CD1c-positive myeloid dendritic cell (primary cell): ENCODE measurements at regions not wholly inside any gene's neighbourhood (a gene's known extent, or its start where the extent isn't known, plus 50 kb on each side); places are given as distances from the start of the nearest gene placed in this dataset.

ENCODE experiments used
- DNase-seq: peaks from one replicate; pipeline ENCODE4 v3.0.0-alpha.2; 2016; ENCODE audit errors: extremely low spot score

DNA sequence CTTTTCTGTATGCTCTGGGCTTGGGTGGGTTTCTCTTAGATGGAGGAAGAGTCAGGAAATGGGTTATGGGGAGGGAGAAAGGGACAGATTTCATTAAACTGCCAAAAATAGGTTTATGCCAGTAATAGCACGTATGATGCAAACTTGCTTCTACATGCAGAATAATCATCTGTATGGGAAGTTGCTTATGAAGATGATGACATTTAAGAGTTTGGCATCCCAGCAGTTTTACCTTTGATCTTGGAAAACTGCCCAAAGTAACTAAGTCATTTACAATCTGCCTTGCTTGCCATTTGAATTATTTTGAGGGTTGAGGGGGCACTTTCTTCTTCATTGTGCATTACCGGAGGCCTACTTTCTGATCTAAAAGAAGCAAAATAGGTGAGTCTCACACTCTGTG lies 282.9 kb upstream of the ANKRD55 start:
- DNase-seq: no peak

DNA sequence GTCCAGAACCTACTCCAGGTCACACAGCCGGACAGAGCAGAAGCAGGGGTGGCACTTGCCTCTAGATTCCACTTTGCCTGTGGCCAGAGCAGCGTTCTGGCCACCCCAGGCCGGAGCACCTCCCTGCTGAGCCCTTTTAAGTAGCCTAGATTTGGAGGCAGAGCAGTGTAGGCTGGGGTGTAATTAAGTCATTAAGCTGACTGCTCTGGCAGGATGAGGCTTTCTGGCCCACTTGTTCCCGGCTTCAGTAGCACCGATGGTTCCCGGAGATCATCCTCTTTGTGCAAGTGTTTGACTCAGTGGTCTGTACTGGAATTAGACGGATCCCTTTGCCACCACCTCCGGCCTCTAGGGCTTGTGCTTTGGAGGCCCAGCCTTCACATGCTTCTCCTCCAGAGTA lies 281.9 kb upstream of the ANKRD55 start:
- DNase-seq: no peak

DNA sequence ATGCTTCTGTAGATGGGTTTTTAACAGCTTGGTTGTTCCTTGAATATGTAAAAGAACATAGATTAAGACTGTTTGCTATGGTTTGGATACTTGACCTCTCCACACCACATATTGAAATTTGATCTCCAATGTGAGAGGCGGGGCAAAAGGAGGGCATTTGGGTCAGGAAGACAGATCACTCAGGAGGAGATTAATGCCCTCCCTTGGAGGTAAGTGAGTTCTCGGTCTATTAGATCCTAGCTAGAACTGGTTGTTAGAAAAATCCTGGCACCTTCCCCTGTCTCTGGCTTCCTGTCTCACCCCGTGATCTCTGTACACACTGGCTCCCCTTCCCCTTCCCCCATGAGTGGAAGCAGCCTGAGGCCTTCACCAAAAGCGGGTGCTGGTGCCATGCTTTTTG lies 281.1 kb upstream of the ANKRD55 start:
- DNase-seq: no peak

DNA sequence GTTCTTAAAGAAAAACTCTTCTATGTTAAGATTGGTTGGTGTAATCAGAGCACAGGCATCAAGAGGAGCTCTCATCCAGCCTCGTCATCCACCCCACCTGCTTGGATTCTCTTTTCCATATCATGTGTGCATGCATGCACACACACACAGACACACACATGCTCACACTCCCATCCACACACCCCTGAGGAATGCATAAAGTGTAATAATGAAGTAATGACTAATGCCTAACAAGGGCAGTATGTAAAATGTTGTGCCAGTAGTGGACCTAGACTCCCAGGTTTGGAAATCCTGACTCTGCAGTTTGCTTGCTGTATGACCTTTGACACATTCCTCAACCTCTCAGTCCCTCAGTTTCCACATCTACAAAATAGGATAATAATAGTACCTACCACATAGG lies 280.0 kb upstream of the ANKRD55 start:
- no peak for DNase-seq

DNA sequence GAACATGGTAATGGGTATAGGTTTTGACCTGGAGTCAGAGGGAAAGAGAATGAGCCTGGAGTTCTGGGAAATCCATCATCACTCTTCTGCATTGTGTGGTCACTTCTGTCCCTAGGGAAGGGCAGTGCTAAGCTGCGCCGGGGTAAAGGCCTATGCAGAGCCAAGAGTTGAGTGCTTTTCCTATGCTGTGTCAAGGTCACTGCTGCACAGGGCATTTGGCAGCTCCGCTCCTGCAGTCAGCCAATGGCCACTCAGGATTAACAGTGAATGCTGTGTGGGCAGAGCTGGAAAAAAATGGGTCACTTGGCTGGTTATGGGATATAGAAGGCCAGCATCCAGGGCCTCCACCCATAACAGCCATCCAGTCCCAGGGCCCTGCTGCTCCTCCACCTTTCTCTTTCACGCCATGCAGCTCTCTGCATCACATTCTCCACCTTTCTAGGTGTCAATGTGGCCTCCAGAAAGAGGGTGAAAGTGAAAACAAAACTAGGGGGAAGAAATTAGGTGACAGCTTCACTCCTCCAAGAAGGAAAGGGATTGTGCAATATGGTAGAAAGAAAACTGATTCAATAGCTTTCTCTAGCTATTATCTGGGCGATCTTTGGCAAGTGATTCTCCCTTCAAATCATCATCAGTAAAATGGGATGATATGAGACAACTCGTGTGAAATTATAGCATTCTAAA lies 279.3 kb upstream of the ANKRD55 start:
- DNase-seq: no peak

DNA sequence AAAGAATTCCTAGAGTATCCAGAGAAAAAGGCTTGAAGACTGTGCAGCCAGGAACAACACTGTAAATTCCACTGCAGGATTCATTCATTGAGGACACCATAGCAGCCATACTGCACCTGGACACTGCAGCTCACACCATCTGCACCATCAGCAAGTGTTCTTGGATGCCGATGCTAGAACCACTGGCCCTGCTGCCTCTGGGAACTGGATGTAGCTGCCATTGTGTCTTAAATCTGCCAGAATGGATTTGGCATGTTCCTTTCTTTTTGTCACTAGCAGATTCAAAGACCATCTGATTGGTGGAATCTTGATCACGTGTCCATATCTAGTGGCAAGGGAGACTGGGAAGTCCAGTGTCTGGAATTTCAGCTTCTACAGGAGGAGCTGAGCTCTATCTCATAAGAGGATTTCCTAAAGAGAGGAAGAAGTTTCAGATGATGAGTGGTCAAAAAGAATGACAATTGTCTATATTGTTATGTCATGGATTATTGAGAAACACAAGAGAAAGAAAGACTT lies 278.3 kb upstream of the ANKRD55 start:
- no peak for DNase-seq

DNA sequence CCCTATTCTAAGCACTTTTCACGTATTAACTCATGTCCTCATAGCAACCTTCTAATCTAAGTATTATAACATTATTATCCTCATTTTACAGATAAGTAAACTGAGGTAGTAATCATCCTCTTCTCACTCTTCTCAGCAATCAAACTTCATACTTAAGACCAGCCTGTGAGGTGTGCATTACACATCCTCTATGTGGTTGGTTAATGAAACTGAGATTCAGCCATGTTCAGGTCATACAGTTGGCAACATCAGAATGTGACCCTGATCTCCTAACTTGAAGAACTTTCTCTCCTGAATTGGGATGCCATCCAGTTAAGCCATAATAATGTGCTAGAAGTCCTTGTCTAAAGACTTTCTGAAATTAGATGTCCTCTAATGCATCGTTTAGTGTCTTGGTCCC lies 275.1 kb upstream of the ANKRD55 start:
- DNase-seq: no peak

DNA sequence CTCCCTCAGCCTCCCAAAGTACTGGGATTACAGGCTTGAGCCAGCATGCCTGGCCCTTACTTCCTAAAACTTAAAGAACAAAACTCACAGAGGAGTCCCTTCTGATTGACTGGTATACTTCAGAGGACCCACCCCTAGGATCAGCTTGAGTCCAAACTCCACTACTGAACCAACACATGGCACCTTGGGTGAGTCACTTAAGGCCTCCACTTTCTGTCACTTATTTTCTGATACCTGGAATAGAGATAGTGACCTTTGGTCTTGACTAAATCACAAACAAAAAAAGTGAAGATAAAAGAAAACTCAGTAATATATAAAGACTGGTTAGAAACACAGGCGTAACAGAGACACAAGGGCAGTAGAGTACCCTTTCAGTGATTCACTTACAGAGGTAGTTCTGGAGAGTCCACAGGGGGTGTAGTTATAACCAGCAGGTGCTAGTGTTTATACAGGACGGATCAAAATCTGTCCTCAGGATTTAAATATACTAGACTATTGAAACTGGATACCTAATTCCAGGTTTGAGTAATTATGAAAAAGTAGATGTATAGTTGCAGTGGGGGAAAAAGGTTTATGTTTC lies 274.3 kb upstream of the ANKRD55 start:
- DNase-seq: no peak

DNA sequence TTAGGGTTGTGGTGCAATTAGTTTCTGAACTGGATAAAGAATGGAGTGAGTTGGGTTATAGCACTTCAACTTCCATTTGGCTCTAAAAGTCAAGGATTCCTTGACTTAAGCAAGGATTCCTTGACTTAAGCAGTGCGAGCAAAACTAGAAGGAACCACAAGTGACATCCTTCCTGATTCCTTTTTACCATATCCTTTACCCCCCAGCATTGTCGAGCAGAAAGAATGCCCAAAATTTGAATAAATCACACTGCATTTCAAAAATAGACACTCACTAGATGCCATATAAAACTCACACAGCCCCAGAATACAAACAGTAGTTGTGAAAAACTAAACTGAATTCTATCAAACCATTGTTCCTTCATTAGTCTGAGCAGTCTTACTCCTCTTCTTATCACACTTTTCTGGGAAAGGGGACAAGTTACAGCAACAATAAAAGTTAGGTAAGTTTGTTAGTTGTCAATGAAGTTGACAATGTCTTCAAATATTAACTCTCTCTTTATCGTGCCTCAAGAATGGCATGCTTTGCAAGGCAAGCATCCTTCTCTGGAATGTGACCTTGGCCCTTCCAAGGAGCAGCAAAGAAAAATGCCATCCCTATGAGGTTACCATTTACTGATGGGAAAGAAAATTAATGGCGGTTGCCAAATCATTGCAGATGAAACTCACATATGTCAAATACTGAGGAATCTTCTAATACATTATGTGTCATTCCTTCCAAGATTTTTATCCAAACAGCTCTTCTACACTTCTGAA lies 273.3 kb upstream of the ANKRD55 start:
- no peak for DNase-seq

DNA sequence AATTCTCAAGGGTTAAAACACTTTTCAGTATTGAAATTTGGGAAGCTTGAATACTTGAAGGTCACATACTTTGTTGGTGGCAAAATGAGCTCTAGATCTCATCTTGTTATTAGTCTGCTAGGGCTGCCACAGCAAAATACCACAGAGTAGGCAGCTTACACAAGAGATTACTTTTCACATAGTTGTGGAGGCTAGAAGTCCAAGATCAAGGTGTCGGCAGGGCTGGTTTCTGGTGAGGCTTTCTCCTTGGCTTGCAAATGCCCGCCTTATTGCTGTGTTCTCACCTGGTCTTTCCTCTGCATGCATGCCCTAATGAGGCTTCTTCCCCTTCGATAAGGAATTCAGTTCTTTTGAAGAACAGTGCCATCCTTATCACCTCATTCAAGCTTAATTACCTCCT lies 270.8 kb upstream of the ANKRD55 start:
- no peak for DNase-seq

DNA sequence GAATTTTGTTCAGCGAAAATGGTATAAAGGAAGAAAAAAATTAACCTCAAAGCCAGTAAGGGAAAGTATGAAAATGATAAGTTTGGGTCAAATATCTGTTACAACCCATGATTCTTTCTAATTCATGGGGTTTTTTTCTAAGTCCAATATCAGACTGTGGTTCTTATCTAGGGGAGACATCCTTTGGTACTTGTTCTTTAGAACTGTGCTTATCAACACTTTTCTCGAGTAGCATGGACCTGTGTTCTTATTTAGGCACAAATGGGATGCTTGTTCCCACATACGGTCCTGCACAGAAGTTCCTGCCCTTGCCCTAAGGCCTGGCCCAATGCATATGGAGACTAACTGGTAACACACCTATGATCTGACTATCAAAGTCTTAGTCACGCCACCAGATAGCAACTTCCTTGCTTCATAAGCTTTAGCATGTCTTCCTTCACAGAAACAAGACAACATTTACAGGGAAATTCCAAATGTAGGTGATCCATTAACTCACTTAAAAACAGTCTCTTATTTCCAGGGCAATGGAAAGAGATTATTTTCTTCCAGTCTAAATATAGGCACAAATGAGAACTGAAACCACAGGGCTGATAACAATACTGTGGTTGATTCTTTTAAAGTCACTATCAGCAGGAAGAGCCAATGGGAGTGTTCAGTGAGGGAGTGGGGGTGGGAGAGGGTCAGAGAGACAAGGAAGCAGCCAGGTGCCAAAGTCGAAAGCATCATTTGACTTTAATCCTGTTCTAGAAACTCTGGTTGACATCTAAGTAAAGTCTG lies 268.8 kb upstream of the ANKRD55 start:
- DNase-seq: peak; percentile 41

DNA sequence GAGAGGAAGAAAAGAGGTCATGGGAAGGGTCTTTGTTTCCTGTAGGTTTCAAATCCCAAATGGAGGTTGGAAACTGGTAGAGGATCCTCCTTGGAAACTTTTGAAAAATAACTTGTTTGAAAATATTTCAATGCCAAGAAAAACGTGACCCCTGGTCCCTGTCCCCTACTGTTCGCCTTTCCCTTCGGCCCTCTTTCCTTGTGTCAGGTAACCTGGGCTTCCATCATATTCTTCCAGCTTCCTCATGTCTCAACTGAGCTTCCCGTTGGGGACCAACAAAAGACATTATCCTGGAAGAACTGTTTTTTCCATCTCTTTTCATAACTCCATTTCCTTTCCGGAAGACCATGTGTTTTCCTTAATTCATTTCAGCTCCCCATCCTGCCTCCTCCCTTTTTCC lies 266.8 kb upstream of the ANKRD55 start:
- no peak for DNase-seq

DNA sequence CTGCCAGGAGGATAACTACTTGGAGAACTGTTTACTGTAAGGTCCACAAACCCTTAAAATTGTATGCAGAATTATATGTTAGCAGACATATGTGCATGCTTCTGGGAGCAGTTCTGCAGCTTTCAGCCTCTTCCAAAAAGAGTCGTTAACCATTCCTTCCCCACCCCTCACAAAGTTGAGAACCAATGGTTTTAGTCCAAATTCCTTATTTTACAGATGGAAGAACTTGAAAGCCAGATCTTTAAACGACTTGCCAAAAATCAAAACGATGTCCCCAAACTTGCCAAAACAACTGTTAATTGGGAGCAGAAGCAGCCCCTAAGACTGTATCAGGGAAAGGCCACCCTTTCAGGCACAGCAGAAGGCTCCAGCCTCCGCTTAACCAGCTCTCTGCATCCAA lies 266.4 kb upstream of the ANKRD55 start:
- DNase-seq: no peak

DNA sequence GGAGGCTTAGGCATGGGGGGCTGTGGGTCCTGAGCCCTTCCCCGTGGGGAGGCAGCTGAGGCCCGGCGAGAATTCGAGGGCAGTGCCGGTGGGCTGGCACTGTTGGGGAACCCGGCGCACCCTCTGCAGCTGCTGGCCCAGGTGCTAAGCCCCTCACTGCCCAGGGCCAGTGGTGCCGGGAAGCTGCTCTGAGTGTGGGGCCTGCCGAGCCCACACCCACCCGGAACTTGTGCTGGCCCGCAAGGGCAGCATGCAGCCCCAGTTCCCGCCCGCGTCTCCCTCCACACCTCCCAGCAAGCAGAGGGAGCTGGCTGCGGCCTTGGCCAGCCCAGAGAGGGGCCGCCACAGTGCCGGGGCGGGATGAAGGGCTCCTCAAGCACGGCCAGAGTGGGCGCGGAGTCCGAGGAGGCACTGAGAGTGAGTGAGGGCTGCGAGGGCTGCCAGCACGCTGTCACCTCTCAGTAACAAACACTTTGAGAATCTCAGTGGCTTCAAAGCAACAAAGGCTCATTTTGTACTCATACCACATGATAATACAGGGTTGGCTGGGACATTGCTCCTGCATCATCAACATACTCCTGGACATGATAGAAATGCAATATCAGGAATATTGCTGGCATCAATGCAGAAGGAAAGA lies 265.7 kb upstream of the ANKRD55 start:
- DNase-seq: no peak

DNA sequence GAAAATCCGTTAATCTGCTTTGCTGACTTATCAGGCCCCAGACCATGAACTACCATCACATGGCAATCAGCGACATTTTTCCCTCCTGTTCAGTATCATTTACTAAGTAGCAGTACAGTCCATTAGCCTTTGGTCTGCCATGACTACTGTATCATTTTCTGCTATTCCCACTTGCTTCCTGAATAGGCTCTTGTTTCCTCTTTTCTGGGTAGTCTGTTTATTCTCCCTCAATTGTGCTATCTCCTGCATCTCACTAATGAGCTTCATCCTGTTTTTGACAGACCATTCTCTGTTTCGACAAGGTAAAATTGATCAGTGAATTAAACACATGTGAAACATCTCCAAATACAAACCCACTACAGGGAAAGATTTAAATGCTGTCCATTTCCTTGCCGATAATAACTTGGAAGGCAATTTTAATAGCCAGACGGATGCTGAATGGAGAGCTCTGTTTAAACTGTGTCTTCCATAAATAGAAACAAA lies 263.5 kb upstream of the ANKRD55 start:
- peak; percentile 38 for DNase-seq

DNA sequence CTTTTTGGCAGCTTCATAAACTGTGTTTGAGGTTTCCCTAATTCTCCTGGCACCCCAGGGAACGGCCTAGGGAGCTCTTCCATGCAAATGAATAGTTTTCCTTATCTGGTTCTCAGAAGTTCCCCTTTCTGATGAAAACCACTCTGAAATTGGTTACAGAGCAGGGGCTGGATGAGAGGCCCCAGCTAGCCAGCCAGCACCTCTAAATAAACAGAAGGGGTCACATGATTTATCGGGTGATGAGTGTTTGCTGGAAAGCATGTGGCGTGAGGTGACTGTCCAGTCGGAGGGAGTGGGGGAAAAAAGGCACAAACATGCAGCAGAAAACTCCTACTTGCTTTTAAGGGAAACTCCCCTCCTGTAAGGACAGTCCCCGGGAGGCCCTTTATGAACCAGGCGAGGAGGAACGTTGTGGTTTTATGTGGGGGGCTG lies 261.2 kb upstream of the ANKRD55 start:
- DNase-seq: peak; percentile 82

DNA sequence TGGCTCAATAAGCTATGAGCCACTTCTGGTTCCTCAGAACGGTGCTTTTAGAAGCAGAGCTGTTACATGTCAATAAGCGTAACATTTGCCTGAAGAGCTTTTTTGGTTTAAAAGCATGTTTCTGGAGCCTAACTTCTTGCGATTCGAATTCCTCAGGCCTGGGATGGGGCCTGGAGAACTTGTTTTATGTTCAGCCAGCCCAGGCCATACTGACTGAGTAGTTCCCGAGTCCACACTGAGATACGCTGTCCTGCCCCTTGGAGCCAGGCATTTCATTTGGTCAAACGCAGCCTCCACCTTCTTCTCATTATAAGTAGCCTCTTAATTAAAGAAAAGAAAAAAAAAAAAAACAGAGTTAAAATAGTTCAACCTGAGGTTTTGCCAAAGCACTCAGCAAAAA lies 260.6 kb upstream of the ANKRD55 start:
- no peak for DNase-seq

DNA sequence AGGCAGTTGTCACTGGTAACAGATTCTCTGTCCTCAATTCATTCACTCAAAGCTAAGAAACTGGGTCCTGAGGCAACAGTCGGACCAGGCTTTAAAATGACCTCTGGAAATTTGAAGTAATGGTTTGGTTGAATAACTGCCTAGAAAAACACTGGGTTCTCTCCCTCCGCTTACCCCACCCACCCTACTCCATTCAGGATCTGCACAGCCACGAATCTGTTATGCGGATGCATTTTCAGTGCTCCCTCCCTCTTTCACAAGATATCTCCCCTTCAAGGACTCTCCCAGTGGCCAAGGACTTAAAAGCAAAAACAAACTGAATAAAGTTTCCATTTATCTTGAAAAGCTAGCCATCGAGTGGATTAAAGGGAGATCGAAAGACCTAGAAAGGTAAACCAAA lies 260.2 kb upstream of the ANKRD55 start:
- no peak for DNase-seq

DNA sequence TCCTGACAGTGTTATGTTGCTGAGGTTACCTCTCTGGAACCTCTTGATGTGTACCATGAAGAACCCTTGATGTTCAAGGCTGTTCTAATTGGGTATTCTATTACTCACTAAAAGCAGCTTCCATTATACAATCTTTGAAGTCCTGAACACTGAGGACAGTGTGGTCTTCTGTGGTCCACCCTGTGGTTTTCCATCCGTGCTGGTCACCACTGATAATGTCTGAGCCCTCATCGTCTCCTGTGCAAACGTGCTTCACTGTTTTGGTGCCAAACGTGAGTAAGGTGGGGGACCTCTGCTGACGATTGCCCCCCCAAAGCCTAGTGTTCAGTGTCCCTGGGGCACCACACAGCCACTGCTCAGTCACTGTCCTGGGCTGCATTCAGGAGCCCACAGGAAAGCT lies 259.7 kb upstream of the ANKRD55 start:
- no peak for DNase-seq

DNA sequence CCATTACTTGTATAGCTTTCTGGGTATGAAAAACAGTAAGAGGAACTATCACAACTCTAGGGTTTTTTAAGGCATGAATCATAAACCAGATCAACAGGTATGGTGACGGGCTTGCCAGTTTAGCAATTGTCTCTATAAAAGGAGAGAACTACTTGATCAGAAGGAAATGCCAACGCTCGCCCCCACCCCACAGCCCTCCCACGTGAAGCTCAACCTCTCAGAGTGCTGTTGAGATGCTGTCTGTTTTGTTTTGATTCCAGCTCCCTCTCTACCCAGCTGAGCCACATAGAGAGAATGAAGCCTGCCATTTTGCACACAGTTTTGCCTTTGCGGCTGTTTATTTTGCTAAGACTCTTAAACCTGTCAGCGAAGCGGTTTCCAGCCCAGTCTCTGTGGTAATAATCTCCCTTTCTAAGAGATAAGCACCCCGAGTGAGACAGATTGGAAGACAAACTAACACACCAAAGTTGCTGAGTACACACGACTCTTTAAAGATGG lies 257.9 kb upstream of the ANKRD55 start:
- no peak for DNase-seq

DNA sequence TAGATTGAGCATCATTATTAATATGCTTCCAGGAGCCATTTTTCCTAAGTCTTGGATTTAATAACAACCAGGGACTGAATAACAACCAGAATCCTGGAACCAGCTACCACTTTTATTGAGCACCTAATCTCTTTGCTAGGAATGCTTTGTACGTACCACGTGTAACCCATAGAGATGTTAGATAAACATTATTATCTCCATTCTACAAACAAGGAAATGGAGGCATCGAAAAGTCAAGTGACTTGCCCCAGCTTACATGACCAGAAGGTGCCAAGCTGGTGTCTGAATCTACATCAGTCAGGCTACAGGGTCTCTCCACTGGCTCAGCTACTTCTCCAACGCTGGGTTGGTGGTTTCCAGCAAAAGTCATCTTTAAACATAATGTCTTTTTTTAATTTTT lies 256.1 kb upstream of the ANKRD55 start:
- DNase-seq: no peak
